ENCODE measurements at regions not wholly inside any gene's neighbourhood (a gene's known extent, or its start where the extent isn't known, plus 50 kb on each side); places are given as distances from the start of the nearest gene placed in this dataset.
"Not testable (repeated sequence)": the region's sequence is repeated elsewhere in the genome, so short reads cannot be mapped to it uniquely, and the experiment has no call there.

DNA sequence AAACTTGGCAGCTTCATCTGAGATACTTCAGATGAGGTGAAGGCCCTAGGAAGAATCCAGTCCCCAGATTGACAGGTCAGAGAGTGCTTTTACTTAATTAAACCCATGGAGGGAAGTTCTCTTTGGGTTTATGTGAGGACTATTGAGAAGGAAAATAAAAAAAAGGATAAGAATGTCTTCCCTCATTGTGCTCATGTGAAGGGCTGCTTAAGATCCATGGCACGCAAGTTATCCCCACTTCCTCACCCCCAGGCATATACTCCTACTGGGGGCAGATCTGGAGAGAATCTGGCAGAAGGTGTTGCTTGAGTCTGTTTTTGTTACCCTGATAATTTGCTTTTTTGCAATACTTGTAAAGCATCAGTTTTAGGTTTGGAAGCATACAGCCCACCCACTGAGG is 322.9 kb upstream of the TFAP2D start:
- Mint-ChIP-seq H3K27me3 (ENCODE audit: unreplicated experiment) (no peaks in the 10 kb centered on the region), H3K36me3 (ENCODE audit: insufficient read depth, unreplicated experiment) (no peaks in the 10 kb centered on the region), H3K4me1 (ENCODE audit: low read depth, unreplicated experiment) (no peaks in the 10 kb centered on the region), H3K27ac (ENCODE audit: unreplicated experiment) (no peak overlapping the region), H3K9me3 (ENCODE audit: low read depth, unreplicated experiment) (peaks cover 2% of the 10 kb centered on the region), H3K4me3 (ENCODE audit: low read depth, unreplicated experiment) (no peak overlapping the region)
- DNase-seq, result no peak
- CTCF ChIA-PET, result no interaction called here
- intact Hi-C loops (cut with micrococcal nuclease; ENCODE audit: unreplicated experiment), result no loop called here
- TF ChIP-seq, protein P1, sequence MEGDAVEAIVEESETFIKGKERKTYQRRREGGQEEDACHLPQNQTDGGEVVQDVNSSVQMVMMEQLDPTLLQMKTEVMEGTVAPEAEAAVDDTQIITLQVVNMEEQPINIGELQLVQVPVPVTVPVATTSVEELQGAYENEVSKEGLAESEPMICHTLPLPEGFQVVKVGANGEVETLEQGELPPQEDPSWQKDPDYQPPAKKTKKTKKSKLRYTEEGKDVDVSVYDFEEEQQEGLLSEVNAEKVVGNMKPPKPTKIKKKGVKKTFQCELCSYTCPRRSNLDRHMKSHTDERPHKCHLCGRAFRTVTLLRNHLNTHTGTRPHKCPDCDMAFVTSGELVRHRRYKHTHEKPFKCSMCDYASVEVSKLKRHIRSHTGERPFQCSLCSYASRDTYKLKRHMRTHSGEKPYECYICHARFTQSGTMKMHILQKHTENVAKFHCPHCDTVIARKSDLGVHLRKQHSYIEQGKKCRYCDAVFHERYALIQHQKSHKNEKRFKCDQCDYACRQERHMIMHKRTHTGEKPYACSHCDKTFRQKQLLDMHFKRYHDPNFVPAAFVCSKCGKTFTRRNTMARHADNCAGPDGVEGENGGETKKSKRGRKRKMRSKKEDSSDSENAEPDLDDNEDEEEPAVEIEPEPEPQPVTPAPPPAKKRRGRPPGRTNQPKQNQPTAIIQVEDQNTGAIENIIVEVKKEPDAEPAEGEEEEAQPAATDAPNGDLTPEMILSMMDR (IDR thresholded peaks at IDR 0.05; ENCODE audit: unreplicated experiment), result no peak
- no TSS peak for BruUV-seq (replicated peaks)

DNA sequence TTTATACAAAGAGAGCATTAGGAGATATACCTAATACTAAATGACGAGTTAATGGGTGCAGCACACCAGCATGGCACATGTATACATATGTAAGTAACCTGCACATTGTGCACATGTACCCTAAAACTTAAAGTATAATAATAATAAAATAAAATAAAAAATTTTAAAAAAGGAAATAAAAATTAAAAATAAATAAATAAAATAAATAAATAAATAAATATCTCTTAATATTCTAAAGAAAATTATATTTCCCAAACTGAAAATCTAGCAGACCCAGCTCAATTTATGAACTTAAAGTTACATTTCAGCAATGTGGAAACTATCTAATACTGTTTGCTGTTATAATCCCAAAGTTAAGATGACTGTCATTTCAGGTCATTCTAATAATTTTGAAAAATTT is 319.2 kb upstream of the TFAP2D start:
- H3K4me3 Mint-ChIP-seq (ENCODE audit: low read depth, unreplicated experiment); DNase-seq; BruUV-seq (replicated peaks); H3K27ac Mint-ChIP-seq (ENCODE audit: unreplicated experiment); CTCF ChIA-PET; intact Hi-C loops (cut with micrococcal nuclease; ENCODE audit: unreplicated experiment); H3K9me3 Mint-ChIP-seq (ENCODE audit: low read depth, unreplicated experiment); H3K4me1 Mint-ChIP-seq (ENCODE audit: low read depth, unreplicated experiment); H3K36me3 Mint-ChIP-seq (ENCODE audit: insufficient read depth, unreplicated experiment); H3K27me3 Mint-ChIP-seq (ENCODE audit: unreplicated experiment): not testable (repeated sequence)

DNA sequence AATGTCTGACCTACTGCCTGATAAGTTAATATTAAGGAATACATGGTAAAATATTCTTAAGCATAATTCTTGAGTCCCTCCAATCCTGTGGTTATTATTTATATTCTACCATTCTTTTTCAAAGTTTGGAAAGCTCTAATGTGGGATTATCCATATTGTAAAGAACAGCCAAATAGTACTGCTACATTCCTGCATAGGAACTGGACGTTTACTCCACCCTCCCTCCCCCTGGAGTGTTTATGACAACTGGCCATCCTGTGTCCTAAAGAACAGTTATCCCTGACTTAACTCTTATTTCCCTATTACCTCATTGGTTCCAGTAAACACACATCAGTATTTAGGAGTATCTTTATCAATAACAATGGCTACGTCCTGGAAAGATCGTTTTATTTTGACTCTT is 308.7 kb upstream of the TFAP2D start:
- TF ChIP-seq, protein P1 (IDR thresholded peaks at IDR 0.05; ENCODE audit: unreplicated experiment), result no peak
- no peak for DNase-seq
- intact Hi-C loops (cut with micrococcal nuclease; ENCODE audit: unreplicated experiment), result no loop called here
- Mint-ChIP-seq H3K27me3 (ENCODE audit: unreplicated experiment) (no peaks in the 10 kb centered on the region), H3K36me3 (ENCODE audit: insufficient read depth, unreplicated experiment) (no peaks in the 10 kb centered on the region), H3K4me3 (ENCODE audit: low read depth, unreplicated experiment) (no peak overlapping the region), H3K4me1 (ENCODE audit: low read depth, unreplicated experiment) (no peaks in the 10 kb centered on the region), H3K9me3 (ENCODE audit: low read depth, unreplicated experiment) (no peaks in the 10 kb centered on the region), H3K27ac (ENCODE audit: unreplicated experiment) (no peak overlapping the region)
- CTCF ChIA-PET, result no interaction called here
- BruUV-seq (replicated peaks), result no TSS peak

DNA sequence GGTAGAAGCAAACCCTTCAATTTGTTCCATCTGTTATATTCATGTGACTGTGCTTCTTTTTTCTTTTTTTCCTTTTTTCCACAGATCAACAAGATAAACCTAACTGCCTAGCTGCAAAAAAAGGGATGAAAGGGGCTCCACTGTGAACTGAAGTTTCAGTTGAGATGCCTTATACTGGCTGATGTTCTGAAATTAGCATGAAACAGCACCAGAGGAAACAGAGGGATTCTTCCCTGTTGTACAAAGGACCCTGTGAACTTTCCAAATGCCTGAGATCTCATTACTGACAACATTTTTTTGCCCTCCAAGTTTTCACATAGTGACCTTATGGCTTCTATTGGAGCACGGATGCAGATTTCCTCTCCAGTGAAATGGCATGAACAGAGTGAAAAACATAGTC is 302.7 kb upstream of the TFAP2D start:
- intact Hi-C loops (cut with micrococcal nuclease; ENCODE audit: unreplicated experiment), result no loop called here
- H3K4me3 Mint-ChIP-seq (ENCODE audit: low read depth, unreplicated experiment), result no peak overlapping the region
- no peak for DNase-seq
- BruUV-seq (replicated peaks), result no TSS peak
- H3K27ac Mint-ChIP-seq (ENCODE audit: unreplicated experiment), result no peak overlapping the region
- H3K36me3 Mint-ChIP-seq (ENCODE audit: insufficient read depth, unreplicated experiment), result no peaks in the 10 kb centered on the region
- H3K9me3 Mint-ChIP-seq (ENCODE audit: low read depth, unreplicated experiment), result peaks cover 3% of the 10 kb centered on the region
- CTCF ChIA-PET, result no interaction called here
- no peaks in the 10 kb centered on the region for H3K4me1 Mint-ChIP-seq (ENCODE audit: low read depth, unreplicated experiment)
- TF ChIP-seq, protein P1 (IDR thresholded peaks at IDR 0.05; ENCODE audit: unreplicated experiment), result no peak
- H3K27me3 Mint-ChIP-seq (ENCODE audit: unreplicated experiment), result no peaks in the 10 kb centered on the region

DNA sequence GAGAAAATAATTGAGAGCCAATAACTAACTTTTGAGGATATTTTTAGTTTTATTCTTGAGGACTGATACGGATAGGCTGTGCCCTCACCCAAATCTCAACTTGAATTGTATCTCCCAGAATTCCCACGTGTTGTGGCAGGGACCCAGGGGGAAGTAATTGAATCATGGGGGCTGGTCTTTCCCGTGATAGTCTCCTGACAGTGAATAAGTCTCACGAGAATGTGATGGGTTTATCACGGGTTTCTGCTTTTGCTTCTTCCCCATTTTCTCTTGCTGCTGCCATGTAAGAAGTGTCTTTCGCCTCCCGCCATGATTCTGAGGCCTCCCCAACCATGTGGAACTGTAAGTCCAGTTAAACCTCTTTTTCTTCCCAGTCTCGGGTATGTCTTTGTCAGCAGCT is 292.3 kb upstream of the TFAP2D start:
- H3K36me3 Mint-ChIP-seq (ENCODE audit: insufficient read depth, unreplicated experiment); H3K4me1 Mint-ChIP-seq (ENCODE audit: low read depth, unreplicated experiment); H3K4me3 Mint-ChIP-seq (ENCODE audit: low read depth, unreplicated experiment); BruUV-seq (replicated peaks); H3K27me3 Mint-ChIP-seq (ENCODE audit: unreplicated experiment); H3K9me3 Mint-ChIP-seq (ENCODE audit: low read depth, unreplicated experiment); CTCF ChIA-PET; intact Hi-C loops (cut with micrococcal nuclease; ENCODE audit: unreplicated experiment); H3K27ac Mint-ChIP-seq (ENCODE audit: unreplicated experiment); DNase-seq: not testable (repeated sequence)
